GM12873 (cell line): ENCODE measurements at regions not wholly inside any gene's neighbourhood (a gene's known extent, or its start where the extent isn't known, plus 50 kb on each side); places are given as distances from the start of the nearest gene placed in this dataset.

Experiments used
- TF ChIP-seq, protein P1 (sequence below): IDR thresholded peaks from 2 replicates; pipeline ENCODE4 v1.5.1; 2012; ENCODE audit warnings: low read depth, mild to moderate bottlenecking, moderate library complexity, low read length, control low read depth; ENCODE audit not compliant: insufficient read depth; ENCODE audit errors: missing control alignments

DNA sequence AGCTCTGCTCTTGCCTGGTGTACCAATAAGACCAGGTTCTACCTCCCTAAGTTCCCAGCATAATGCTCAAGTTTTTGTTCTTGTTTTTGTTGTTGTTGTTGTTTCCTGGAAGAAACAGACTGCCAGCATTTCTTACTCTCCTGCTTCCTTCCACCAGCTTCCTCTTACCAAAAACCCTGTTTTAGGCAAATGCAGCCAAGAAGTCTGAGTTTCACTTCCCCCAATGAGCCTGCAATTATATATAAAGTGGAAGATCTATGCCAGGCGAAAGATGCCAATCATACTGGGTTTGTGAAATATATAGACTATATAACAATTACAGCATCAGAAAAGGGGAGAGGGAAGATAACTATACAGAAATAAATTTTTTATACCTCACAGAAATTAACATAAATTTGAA, 931.5 kb upstream of the FAT3 start:
- TF ChIP-seq, protein P1, sequence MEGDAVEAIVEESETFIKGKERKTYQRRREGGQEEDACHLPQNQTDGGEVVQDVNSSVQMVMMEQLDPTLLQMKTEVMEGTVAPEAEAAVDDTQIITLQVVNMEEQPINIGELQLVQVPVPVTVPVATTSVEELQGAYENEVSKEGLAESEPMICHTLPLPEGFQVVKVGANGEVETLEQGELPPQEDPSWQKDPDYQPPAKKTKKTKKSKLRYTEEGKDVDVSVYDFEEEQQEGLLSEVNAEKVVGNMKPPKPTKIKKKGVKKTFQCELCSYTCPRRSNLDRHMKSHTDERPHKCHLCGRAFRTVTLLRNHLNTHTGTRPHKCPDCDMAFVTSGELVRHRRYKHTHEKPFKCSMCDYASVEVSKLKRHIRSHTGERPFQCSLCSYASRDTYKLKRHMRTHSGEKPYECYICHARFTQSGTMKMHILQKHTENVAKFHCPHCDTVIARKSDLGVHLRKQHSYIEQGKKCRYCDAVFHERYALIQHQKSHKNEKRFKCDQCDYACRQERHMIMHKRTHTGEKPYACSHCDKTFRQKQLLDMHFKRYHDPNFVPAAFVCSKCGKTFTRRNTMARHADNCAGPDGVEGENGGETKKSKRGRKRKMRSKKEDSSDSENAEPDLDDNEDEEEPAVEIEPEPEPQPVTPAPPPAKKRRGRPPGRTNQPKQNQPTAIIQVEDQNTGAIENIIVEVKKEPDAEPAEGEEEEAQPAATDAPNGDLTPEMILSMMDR, result no peak

DNA sequence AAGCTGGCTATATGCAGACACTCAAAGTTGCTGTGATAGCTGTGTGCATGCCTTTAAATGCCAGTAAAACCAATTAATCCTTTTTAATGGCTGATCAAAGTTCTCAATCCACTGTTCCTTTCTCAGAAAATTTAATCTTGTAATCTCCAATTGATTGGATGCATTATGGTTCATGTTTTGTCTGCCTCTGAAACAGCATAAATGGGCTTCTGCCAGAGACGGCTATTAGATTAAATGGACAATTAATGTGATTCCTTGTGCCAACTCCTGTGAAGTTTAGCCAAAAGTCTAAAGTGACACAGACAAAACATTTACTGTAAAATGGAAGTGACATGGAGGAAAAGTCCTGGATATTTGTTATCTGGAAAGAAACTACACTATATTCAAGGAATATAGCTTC, 952.5 kb upstream of the FAT3 start:
- TF ChIP-seq, protein P1, result no peak

DNA sequence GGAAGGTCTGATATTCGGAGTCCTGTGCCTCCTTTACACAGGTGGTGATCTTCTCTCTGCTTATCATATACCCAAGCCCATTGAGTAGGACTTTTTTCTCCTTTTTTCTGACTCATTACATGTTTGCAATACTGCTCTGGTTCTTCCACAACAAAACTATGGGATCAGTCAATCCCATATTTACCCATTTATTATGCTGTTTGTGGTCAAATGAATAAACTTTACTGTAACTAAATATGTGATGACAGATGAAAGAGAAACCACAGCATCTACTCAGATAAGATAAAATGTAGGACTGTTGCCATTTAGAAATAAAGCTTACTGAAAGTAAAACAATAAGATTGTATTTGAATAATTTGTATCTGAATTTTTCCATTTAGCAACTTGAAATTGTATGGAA, 958.7 kb upstream of the FAT3 start:
- TF ChIP-seq, protein P1, result no peak

GRCh38 chr11:91264481-91264880, 960.1 kb upstream of the FAT3 start:
- TF ChIP-seq, protein P1, result no peak

- TF ChIP-seq, protein P1, result no peak
Observed at GRCh38 chr11:91263496-91264365, 960.9 kb upstream of the FAT3 start.

GRCh38 chr11:91261513-91261912, 963.1 kb upstream of the FAT3 start:
- TF ChIP-seq, protein P1, result peak; percentile 38

DNA sequence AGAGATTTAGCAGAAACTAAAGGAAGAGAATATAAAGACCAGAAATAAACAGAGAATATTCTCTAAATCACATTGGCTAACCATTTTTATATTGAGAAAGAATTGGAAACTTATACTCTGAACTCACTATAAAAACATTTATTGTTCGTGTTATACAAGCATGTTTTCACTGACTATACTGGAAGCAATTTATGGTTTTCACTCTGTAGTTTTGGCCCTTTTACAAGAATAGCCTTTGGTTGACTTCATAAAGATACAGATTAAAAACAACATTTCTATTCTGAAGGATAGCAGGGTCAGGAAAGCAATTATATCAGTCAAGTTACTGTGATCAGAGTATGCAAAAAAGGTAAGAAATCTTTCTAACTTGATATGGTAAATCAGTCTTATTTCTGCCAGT, 965.7 kb upstream of the FAT3 start:
- TF ChIP-seq, protein P1, result no peak
